ENCODE measurements at regions not wholly inside any gene's neighbourhood (a gene's known extent, or its start where the extent isn't known, plus 50 kb on each side); places are given as distances from the start of the nearest gene placed in this dataset.

- Histone ChIP-seq H3K79me2 (replicated peaks; ENCODE audit: insufficient read depth) (no peaks in the 10 kb centered on the region), H3K4me1 (ENCODE audit: insufficient read depth) (no peaks in the 10 kb centered on the region), H3K4me2 (no peak overlapping the region), H3K36me3 (ENCODE audit: insufficient read depth) (no peaks in the 10 kb centered on the region), H3K27me3 (ENCODE audit: insufficient read depth) (no peaks in the 10 kb centered on the region), H2AFZ (no peak overlapping the region), H3F3A (replicated peaks; ENCODE audit: low read depth) (no peaks in the 10 kb centered on the region), H3K27ac (ENCODE audit: low read depth) (no peak overlapping the region), H3K4me3 (no peak overlapping the region), H4K20me1 (replicated peaks; ENCODE audit: insufficient read depth) (no peaks in the 10 kb centered on the region), H3K9me2 (ENCODE audit: insufficient read depth) (no peaks in the 10 kb centered on the region)
- Mint-ChIP-seq H3K9me3 (peaks cover 9% of the 10 kb centered on the region; the same call in 1 of the 3 replicates), H3K36me3 (ENCODE audit: low read depth) (peaks cover 3% of the 10 kb centered on the region; the same call in 1 of the 3 replicates), H3K4me1 (no peaks in the 10 kb centered on the region), H3K27me3 (ENCODE audit: insufficient read depth, low read depth, poor library complexity) (peaks cover 2% of the 10 kb centered on the region), H3K4me3 (no peak overlapping the region), H3K27ac (no peak overlapping the region)
- no peak for ATAC-seq
- TF ChIP-seq STAT1 (IDR thresholded peaks at IDR 0.05; ENCODE audit: unreplicated experiment) (no peak), CTCF (conservative IDR thresholded peaks at IDR 0.05; ENCODE audit: low read depth in 2 of 2) (no peak), ZNF331 (CRISPR knock-in tag; IDR thresholded peaks at IDR 0.05; ENCODE audit: low read depth) (no peak)
- TF ChIP-seq, protein P1, sequence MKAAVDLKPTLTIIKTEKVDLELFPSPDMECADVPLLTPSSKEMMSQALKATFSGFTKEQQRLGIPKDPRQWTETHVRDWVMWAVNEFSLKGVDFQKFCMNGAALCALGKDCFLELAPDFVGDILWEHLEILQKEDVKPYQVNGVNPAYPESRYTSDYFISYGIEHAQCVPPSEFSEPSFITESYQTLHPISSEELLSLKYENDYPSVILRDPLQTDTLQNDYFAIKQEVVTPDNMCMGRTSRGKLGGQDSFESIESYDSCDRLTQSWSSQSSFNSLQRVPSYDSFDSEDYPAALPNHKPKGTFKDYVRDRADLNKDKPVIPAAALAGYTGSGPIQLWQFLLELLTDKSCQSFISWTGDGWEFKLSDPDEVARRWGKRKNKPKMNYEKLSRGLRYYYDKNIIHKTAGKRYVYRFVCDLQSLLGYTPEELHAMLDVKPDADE (IDR thresholded peaks at IDR 0.05): no peak
- TF ChIP-seq, protein P2, sequence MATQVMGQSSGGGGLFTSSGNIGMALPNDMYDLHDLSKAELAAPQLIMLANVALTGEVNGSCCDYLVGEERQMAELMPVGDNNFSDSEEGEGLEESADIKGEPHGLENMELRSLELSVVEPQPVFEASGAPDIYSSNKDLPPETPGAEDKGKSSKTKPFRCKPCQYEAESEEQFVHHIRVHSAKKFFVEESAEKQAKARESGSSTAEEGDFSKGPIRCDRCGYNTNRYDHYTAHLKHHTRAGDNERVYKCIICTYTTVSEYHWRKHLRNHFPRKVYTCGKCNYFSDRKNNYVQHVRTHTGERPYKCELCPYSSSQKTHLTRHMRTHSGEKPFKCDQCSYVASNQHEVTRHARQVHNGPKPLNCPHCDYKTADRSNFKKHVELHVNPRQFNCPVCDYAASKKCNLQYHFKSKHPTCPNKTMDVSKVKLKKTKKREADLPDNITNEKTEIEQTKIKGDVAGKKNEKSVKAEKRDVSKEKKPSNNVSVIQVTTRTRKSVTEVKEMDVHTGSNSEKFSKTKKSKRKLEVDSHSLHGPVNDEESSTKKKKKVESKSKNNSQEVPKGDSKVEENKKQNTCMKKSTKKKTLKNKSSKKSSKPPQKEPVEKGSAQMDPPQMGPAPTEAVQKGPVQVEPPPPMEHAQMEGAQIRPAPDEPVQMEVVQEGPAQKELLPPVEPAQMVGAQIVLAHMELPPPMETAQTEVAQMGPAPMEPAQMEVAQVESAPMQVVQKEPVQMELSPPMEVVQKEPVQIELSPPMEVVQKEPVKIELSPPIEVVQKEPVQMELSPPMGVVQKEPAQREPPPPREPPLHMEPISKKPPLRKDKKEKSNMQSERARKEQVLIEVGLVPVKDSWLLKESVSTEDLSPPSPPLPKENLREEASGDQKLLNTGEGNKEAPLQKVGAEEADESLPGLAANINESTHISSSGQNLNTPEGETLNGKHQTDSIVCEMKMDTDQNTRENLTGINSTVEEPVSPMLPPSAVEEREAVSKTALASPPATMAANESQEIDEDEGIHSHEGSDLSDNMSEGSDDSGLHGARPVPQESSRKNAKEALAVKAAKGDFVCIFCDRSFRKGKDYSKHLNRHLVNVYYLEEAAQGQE (IDR thresholded peaks at IDR 0.05; ENCODE audit: unreplicated experiment): no peak
- TF ChIP-seq, protein P3, sequence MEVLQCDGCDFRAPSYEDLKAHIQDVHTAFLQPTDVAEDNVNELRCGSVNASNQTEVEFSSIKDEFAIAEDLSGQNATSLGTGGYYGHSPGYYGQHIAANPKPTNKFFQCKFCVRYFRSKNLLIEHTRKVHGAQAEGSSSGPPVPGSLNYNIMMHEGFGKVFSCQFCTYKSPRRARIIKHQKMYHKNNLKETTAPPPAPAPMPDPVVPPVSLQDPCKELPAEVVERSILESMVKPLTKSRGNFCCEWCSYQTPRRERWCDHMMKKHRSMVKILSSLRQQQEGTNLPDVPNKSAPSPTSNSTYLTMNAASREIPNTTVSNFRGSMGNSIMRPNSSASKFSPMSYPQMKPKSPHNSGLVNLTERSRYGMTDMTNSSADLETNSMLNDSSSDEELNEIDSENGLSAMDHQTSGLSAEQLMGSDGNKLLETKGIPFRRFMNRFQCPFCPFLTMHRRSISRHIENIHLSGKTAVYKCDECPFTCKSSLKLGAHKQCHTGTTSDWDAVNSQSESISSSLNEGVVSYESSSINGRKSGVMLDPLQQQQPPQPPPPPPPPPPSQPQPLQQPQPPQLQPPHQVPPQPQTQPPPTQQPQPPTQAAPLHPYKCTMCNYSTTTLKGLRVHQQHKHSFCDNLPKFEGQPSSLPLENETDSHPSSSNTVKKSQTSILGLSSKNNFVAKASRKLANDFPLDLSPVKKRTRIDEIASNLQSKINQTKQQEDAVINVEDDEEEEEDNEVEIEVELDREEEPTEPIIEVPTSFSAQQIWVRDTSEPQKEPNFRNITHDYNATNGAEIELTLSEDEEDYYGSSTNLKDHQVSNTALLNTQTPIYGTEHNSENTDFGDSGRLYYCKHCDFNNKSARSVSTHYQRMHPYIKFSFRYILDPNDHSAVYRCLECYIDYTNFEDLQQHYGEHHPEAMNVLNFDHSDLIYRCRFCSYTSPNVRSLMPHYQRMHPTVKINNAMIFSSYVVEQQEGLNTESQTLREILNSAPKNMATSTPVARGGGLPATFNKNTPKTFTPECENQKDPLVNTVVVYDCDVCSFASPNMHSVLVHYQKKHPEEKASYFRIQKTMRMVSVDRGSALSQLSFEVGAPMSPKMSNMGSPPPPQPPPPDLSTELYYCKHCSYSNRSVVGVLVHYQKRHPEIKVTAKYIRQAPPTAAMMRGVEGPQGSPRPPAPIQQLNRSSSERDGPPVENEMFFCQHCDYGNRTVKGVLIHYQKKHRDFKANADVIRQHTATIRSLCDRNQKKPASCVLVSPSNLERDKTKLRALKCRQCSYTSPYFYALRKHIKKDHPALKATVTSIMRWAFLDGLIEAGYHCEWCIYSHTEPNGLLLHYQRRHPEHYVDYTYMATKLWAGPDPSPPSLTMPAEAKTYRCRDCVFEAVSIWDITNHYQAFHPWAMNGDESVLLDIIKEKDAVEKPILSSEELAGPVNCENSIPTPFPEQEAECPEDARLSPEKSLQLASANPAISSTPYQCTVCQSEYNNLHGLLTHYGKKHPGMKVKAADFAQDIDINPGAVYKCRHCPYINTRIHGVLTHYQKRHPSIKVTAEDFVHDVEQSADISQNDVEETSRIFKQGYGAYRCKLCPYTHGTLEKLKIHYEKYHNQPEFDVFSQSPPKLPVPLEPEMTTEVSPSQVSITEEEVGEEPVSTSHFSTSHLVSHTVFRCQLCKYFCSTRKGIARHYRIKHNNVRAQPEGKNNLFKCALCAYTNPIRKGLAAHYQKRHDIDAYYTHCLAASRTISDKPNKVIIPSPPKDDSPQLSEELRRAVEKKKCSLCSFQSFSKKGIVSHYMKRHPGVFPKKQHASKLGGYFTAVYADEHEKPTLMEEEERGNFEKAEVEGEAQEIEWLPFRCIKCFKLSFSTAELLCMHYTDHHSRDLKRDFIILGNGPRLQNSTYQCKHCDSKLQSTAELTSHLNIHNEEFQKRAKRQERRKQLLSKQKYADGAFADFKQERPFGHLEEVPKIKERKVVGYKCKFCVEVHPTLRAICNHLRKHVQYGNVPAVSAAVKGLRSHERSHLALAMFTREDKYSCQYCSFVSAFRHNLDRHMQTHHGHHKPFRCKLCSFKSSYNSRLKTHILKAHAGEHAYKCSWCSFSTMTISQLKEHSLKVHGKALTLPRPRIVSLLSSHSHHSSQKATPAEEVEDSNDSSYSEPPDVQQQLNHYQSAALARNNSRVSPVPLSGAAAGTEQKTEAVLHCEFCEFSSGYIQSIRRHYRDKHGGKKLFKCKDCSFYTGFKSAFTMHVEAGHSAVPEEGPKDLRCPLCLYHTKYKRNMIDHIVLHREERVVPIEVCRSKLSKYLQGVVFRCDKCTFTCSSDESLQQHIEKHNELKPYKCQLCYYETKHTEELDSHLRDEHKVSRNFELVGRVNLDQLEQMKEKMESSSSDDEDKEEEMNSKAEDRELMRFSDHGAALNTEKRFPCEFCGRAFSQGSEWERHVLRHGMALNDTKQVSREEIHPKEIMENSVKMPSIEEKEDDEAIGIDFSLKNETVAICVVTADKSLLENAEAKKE (CRISPR knock-in tag; IDR thresholded peaks at IDR 0.05): no peak
- DNase-seq (ENCODE audit: low spot score): no peak
Observed at GRCh38 chr2:147405651-147406050, 439.2 kb upstream of the ACVR2A start.

All from GM23338 (cell line).